ENCODE measurements at regions not wholly inside any gene's neighbourhood (a gene's known extent, or its start where the extent isn't known, plus 50 kb on each side); places are given as distances from the start of the nearest gene placed in this dataset.
A peak's percentile ranks its signal among the peaks of the same experiment; 100 is the strongest.

- H3K27me3 Mint-ChIP-seq (ENCODE audit: unreplicated experiment), result peaks cover 4% of the 10 kb centered on the region
- peak overlapping the region; percentile 1 for H3K4me3 Mint-ChIP-seq (ENCODE audit: unreplicated experiment)
- no peak for DNase-seq
- H3K9me3 Mint-ChIP-seq (ENCODE audit: unreplicated experiment), result no peaks in the 10 kb centered on the region
- TF ChIP-seq, protein P1, sequence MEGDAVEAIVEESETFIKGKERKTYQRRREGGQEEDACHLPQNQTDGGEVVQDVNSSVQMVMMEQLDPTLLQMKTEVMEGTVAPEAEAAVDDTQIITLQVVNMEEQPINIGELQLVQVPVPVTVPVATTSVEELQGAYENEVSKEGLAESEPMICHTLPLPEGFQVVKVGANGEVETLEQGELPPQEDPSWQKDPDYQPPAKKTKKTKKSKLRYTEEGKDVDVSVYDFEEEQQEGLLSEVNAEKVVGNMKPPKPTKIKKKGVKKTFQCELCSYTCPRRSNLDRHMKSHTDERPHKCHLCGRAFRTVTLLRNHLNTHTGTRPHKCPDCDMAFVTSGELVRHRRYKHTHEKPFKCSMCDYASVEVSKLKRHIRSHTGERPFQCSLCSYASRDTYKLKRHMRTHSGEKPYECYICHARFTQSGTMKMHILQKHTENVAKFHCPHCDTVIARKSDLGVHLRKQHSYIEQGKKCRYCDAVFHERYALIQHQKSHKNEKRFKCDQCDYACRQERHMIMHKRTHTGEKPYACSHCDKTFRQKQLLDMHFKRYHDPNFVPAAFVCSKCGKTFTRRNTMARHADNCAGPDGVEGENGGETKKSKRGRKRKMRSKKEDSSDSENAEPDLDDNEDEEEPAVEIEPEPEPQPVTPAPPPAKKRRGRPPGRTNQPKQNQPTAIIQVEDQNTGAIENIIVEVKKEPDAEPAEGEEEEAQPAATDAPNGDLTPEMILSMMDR (IDR thresholded peaks at IDR 0.05; ENCODE audit: partially characterized antibody, unreplicated experiment), result no peak
- no peaks in the 10 kb centered on the region for H3K36me3 Mint-ChIP-seq (ENCODE audit: unreplicated experiment)
- H3K27ac Mint-ChIP-seq (ENCODE audit: unreplicated experiment), result peak overlapping the region; percentile 4
- H3K4me1 Mint-ChIP-seq (ENCODE audit: low read depth, unreplicated experiment), result peaks cover 26% of the 10 kb centered on the region
Measured at GRCh38 chr14:55762595-55763232, 182.7 kb downstream of the KTN1 start.

DNA sequence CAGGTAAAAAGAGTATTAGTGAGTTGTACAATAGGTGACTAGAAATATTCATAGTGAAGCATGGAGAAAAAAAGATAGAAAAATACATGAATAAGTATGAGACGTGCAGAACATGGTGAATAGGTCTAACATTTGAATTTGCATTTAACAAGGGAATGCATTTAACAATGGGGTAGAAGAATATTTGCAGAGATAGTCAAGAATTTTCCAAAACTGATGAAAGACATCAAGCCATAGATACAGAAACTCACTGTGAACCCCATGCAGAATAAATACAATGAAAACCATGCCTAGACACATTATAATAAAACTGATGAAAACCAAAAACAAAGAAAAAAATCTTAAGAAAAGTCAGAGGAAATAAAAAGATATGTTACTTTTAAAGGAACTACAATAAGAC lies 184.8 kb downstream of the KTN1 start:
- Mint-ChIP-seq H3K27me3 (ENCODE audit: unreplicated experiment) (no peaks in the 10 kb centered on the region), H3K9me3 (ENCODE audit: unreplicated experiment) (no peaks in the 10 kb centered on the region), H3K27ac (ENCODE audit: unreplicated experiment) (no peak overlapping the region), H3K4me3 (ENCODE audit: unreplicated experiment) (no peak overlapping the region), H3K4me1 (ENCODE audit: low read depth, unreplicated experiment) (peaks cover 14% of the 10 kb centered on the region), H3K36me3 (ENCODE audit: unreplicated experiment) (peaks cover 6% of the 10 kb centered on the region)
- TF ChIP-seq, protein P1 (IDR thresholded peaks at IDR 0.05; ENCODE audit: partially characterized antibody, unreplicated experiment), result no peak
- no peak for DNase-seq

DNA sequence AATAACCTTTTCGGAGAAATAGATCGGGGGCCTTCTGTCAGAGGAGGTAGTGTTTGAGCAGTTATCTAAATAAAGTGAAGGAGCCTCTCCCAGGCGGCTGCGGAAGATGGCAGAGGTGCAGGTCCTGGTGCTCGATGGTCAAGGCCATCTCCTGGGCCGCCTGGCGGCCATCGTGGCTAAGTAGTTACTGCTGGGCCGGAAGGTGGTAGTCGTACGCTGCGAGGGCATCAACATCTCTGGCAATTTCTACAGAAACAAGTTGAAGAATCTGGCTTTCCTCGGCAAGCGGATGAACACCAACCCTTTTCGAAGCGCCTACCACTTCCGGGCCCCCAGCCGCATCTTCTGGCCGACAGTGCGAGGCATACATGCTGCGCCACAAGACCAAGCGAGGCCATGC lies 186.1 kb downstream of the KTN1 start:
- no peak overlapping the region for H3K27ac Mint-ChIP-seq (ENCODE audit: unreplicated experiment)
- H3K27me3 Mint-ChIP-seq (ENCODE audit: unreplicated experiment), result no peaks in the 10 kb centered on the region
- H3K9me3 Mint-ChIP-seq (ENCODE audit: unreplicated experiment), result no peaks in the 10 kb centered on the region
- peaks cover 13% of the 10 kb centered on the region for H3K4me1 Mint-ChIP-seq (ENCODE audit: low read depth, unreplicated experiment)
- no peak for DNase-seq
- H3K36me3 Mint-ChIP-seq (ENCODE audit: unreplicated experiment), result peaks cover 6% of the 10 kb centered on the region
- no peak overlapping the region for H3K4me3 Mint-ChIP-seq (ENCODE audit: unreplicated experiment)
- TF ChIP-seq, protein P1 (IDR thresholded peaks at IDR 0.05; ENCODE audit: partially characterized antibody, unreplicated experiment), result no peak

DNA sequence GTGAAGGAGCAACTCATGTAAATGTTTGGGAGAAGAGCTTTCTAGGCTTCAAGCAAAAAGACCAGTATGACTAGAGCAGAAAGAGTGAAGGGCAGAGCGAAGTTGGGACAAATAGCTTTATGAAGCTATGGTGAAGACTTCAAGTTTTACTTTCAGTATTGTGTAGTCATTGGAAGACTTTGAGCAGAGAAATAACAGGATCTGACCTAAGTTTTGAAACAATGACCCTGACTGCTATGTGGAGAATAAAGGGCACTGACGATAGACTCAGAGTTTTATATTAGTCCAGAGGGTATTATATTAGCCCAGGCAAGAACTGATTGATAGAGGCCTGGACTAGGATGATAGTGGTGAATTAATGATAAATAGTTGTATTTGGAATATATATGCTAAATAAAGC lies 187.3 kb downstream of the KTN1 start:
- H3K36me3 Mint-ChIP-seq (ENCODE audit: unreplicated experiment), result peaks cover 6% of the 10 kb centered on the region
- peaks cover 5% of the 10 kb centered on the region for H3K4me1 Mint-ChIP-seq (ENCODE audit: low read depth, unreplicated experiment)
- H3K4me3 Mint-ChIP-seq (ENCODE audit: unreplicated experiment), result no peak overlapping the region
- TF ChIP-seq, protein P1 (IDR thresholded peaks at IDR 0.05; ENCODE audit: partially characterized antibody, unreplicated experiment), result no peak
- no peaks in the 10 kb centered on the region for H3K27me3 Mint-ChIP-seq (ENCODE audit: unreplicated experiment)
- DNase-seq, result no peak
- no peak overlapping the region for H3K27ac Mint-ChIP-seq (ENCODE audit: unreplicated experiment)
- H3K9me3 Mint-ChIP-seq (ENCODE audit: unreplicated experiment), result no peaks in the 10 kb centered on the region

DNA sequence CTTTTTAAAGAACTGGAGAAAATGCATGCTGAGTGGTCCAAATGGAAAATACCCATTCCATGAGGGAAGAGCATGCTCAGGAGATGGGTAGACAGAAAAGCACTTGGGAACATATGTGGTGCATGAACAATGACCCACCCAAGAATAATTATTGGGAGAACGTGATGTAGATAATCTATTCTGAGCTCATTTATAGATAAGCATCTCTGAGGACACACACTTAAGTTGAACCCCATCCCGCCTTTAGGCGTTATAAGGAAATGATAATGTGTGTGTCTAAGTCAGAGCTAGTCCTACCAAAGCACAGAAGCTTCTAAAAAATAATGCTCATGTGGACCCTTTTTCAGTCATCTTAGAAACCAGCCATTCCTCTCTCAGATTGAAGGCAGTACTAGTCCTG lies 189.9 kb downstream of the KTN1 start:
- DNase-seq, result no peak
- TF ChIP-seq, protein P1 (IDR thresholded peaks at IDR 0.05; ENCODE audit: partially characterized antibody, unreplicated experiment), result no peak
- H3K27me3 Mint-ChIP-seq (ENCODE audit: unreplicated experiment), result no peaks in the 10 kb centered on the region
- H3K4me1 Mint-ChIP-seq (ENCODE audit: low read depth, unreplicated experiment), result no peaks in the 10 kb centered on the region
- H3K9me3 Mint-ChIP-seq (ENCODE audit: unreplicated experiment), result no peaks in the 10 kb centered on the region
- H3K36me3 Mint-ChIP-seq (ENCODE audit: unreplicated experiment), result peaks cover 6% of the 10 kb centered on the region
- H3K27ac Mint-ChIP-seq (ENCODE audit: unreplicated experiment), result no peak overlapping the region
- no peak overlapping the region for H3K4me3 Mint-ChIP-seq (ENCODE audit: unreplicated experiment)

Data from glutamatergic neuron (in vitro differentiated cells).